GM06990 (cell line): ENCODE measurements at regions not wholly inside any gene's neighbourhood (a gene's known extent, or its start where the extent isn't known, plus 50 kb on each side); places are given as distances from the start of the nearest gene placed in this dataset.

Source experiments
- DNase-seq: peaks from one replicate; pipeline ENCODE4 v3.0.0-alpha.2; 2011; ENCODE audit not compliant: insufficient read length; ENCODE audit errors: extremely low read depth
- H3K27me3 ChIP-seq: replicated peaks from 2 replicates; pipeline ENCODE4 v1.6.0; 2011; ENCODE audit warnings: low read length; ENCODE audit not compliant: control insufficient read depth, insufficient read depth
- H3K36me3 ChIP-seq: 2 replicates; pipeline ENCODE4 v1.5.1; 2011; ENCODE audit warnings: low read length; ENCODE audit not compliant: control insufficient read depth, insufficient read depth
- H3K4me3 ChIP-seq: replicated peaks from 2 replicates; pipeline ENCODE4 v1.5.1; 2011; ENCODE audit warnings: low read depth, mild to moderate bottlenecking, control low read depth, low read length
- CTCF ChIP-seq: IDR thresholded peaks from 2 replicates; pipeline ENCODE4 v1.5.1; 2011; ENCODE audit warnings: low read length, control low read depth, mild to moderate bottlenecking, inconsistent platforms; ENCODE audit not compliant: insufficient read depth, poor library complexity, severe bottlenecking

- no peak overlapping the region for H3K4me3 ChIP-seq
- no peak for DNase-seq
- no peak for TF ChIP-seq CTCF
Observed at GRCh38 chr5:145708169-145708568, 127.0 kb downstream of the PRELID2 start.

GRCh38 chr5:145704724-145705123 lies 130.4 kb downstream of the PRELID2 start:
- Histone ChIP-seq H3K4me3 (no peak overlapping the region), H3K36me3 (no peaks in the 10 kb centered on the region), H3K27me3 (no peaks in the 10 kb centered on the region)
- DNase-seq: no peak
- TF ChIP-seq CTCF: no peak

More at GRCh38 chr5:145708169-145708568, 127.0 kb downstream of the PRELID2 start:
- no peaks in the 10 kb centered on the region for H3K27me3 ChIP-seq
- H3K36me3 ChIP-seq: no peaks in the 10 kb centered on the region

GRCh38 chr5:145703856-145704255 lies 131.3 kb downstream of the PRELID2 start:
- H3K4me3 ChIP-seq: no peak overlapping the region
- H3K36me3 ChIP-seq: no peaks in the 10 kb centered on the region
- TF ChIP-seq CTCF: no peak
- DNase-seq: no peak
- H3K27me3 ChIP-seq: no peaks in the 10 kb centered on the region

- Histone ChIP-seq H3K4me3 (no peak overlapping the region), H3K27me3 (no peaks in the 10 kb centered on the region), H3K36me3 (no peaks in the 10 kb centered on the region)
- no peak for TF ChIP-seq CTCF
- no peak for DNase-seq
Observed at GRCh38 chr5:145701404-145701803, 133.7 kb downstream of the PRELID2 start.

- no peak for DNase-seq
- TF ChIP-seq CTCF: no peak
- Histone ChIP-seq H3K4me3 (no peak overlapping the region), H3K27me3 (no peaks in the 10 kb centered on the region), H3K36me3 (no peaks in the 10 kb centered on the region)
Observed at GRCh38 chr5:145699846-145700245, 135.3 kb downstream of the PRELID2 start.
